ENCODE measurements at regions not wholly inside any gene's neighbourhood (a gene's known extent, or its start where the extent isn't known, plus 50 kb on each side); places are given as distances from the start of the nearest gene placed in this dataset.

GRCh38 chr6:51163843-51164529, 345.3 kb downstream of the TFAP2B start:
- no peak for TF ChIP-seq POLR2AphosphoS5 (IDR thresholded peaks at IDR 0.05)
- TF ChIP-seq, protein P1, sequence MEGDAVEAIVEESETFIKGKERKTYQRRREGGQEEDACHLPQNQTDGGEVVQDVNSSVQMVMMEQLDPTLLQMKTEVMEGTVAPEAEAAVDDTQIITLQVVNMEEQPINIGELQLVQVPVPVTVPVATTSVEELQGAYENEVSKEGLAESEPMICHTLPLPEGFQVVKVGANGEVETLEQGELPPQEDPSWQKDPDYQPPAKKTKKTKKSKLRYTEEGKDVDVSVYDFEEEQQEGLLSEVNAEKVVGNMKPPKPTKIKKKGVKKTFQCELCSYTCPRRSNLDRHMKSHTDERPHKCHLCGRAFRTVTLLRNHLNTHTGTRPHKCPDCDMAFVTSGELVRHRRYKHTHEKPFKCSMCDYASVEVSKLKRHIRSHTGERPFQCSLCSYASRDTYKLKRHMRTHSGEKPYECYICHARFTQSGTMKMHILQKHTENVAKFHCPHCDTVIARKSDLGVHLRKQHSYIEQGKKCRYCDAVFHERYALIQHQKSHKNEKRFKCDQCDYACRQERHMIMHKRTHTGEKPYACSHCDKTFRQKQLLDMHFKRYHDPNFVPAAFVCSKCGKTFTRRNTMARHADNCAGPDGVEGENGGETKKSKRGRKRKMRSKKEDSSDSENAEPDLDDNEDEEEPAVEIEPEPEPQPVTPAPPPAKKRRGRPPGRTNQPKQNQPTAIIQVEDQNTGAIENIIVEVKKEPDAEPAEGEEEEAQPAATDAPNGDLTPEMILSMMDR (IDR thresholded peaks at IDR 0.05; ENCODE audit: poor library complexity, severe bottlenecking): no peak

Measured in neural cell (in vitro differentiated cells).